ENCODE measurements at regions not wholly inside any gene's neighbourhood (a gene's known extent, or its start where the extent isn't known, plus 50 kb on each side); places are given as distances from the start of the nearest gene placed in this dataset.

- CTCF ChIA-PET (ENCODE audit: partially characterized antibody): no interaction called here
- H3K4me3 Mint-ChIP-seq: no peak overlapping the region
Observed at GRCh38 chr18:38460657-38461056, 895.1 kb upstream of the CELF4 start.

GRCh38 chr18:38459131-38459994 lies 893.8 kb upstream of the CELF4 start:
- Histone ChIP-seq H3K9me3 (ENCODE audit: control insufficient read depth in 1 of 2, low read length in 2 of 2) (no peaks in the 10 kb centered on the region), H3K27ac (ENCODE audit: low read depth, low read length) (no peak overlapping the region), H3K4me3 (ENCODE audit: low read length in 2 of 2) (no peak overlapping the region), H3K36me3 (ENCODE audit: insufficient read depth, low read length) (no peaks in the 10 kb centered on the region), H3K4me1 (ENCODE audit: insufficient read depth, low read length) (no peaks in the 10 kb centered on the region), H3K27me3 (ENCODE audit: insufficient read depth, low read length) (no peaks in the 10 kb centered on the region)
- intact Hi-C loops (cut with micrococcal nuclease): no loop called here
- no peak for DNase-seq
- H3K4me1 Mint-ChIP-seq: no peaks in the 10 kb centered on the region
- H3K27me3 Mint-ChIP-seq: no peaks in the 10 kb centered on the region
- ChIA-PET POLR2A (ENCODE audit: partially characterized antibody) (no interaction called here), CTCF (ENCODE audit: partially characterized antibody) (no interaction called here)
- H3K36me3 Mint-ChIP-seq: no peaks in the 10 kb centered on the region
- H3K4me3 Mint-ChIP-seq: no peak overlapping the region
- no peak overlapping the region for H3K27ac Mint-ChIP-seq
- H3K9me3 Mint-ChIP-seq: peaks cover 0 to 11% (median 4%) of the 10 kb centered on the region in 8 donors

More at GRCh38 chr18:38460657-38461056, 895.1 kb upstream of the CELF4 start:
- Mint-ChIP-seq H3K36me3 (no peaks in the 10 kb centered on the region), H3K9me3 (peaks cover 0 to 11% (median 3%) of the 10 kb centered on the region in 8 donors), H3K27ac (no peak overlapping the region), H3K27me3 (no peaks in the 10 kb centered on the region), H3K4me1 (no peaks in the 10 kb centered on the region)
- H3K27ac ChIP-seq (ENCODE audit: low read depth, low read length): no peak overlapping the region
- H3K27me3 ChIP-seq (ENCODE audit: insufficient read depth, low read length): no peaks in the 10 kb centered on the region
- no peak overlapping the region for H3K4me3 ChIP-seq (ENCODE audit: low read length in 2 of 2)
- no peak for DNase-seq
- intact Hi-C loops (cut with micrococcal nuclease): no loop called here
- no peaks in the 10 kb centered on the region for H3K36me3 ChIP-seq (ENCODE audit: insufficient read depth, low read length)
- no peaks in the 10 kb centered on the region for H3K4me1 ChIP-seq (ENCODE audit: insufficient read depth, low read length)
- H3K9me3 ChIP-seq (ENCODE audit: control insufficient read depth in 1 of 2, low read length in 2 of 2): no peaks in the 10 kb centered on the region
- POLR2A ChIA-PET (ENCODE audit: partially characterized antibody): no interaction called here

GRCh38 chr18:38458698-38459097 lies 893.1 kb upstream of the CELF4 start:
- CTCF ChIA-PET (ENCODE audit: partially characterized antibody): no interaction called here
- no peak for DNase-seq
- Mint-ChIP-seq H3K4me1 (no peaks in the 10 kb centered on the region), H3K27me3 (no peaks in the 10 kb centered on the region), H3K27ac (no peak overlapping the region), H3K4me3 (no peak overlapping the region), H3K9me3 (peaks cover 0 to 11% (median 4%) of the 10 kb centered on the region in 8 donors), H3K36me3 (no peaks in the 10 kb centered on the region)
- Histone ChIP-seq H3K27me3 (ENCODE audit: insufficient read depth, low read length) (no peaks in the 10 kb centered on the region), H3K4me1 (ENCODE audit: insufficient read depth, low read length) (no peaks in the 10 kb centered on the region), H3K36me3 (ENCODE audit: insufficient read depth, low read length) (no peaks in the 10 kb centered on the region), H3K27ac (ENCODE audit: low read depth, low read length) (no peak overlapping the region), H3K9me3 (ENCODE audit: control insufficient read depth in 1 of 2, low read length in 2 of 2) (no peaks in the 10 kb centered on the region), H3K4me3 (ENCODE audit: low read length in 2 of 2) (no peak overlapping the region)
- POLR2A ChIA-PET (ENCODE audit: partially characterized antibody): no interaction called here
- intact Hi-C loops (cut with micrococcal nuclease): no loop called here

GRCh38 chr18:38456253-38456652 lies 890.7 kb upstream of the CELF4 start:
- intact Hi-C loops (cut with micrococcal nuclease): no loop called here
- Mint-ChIP-seq H3K27me3 (no peaks in the 10 kb centered on the region), H3K4me3 (no peak overlapping the region), H3K36me3 (no peaks in the 10 kb centered on the region), H3K27ac (no peak overlapping the region), H3K9me3 (peaks cover 0 to 5% (median 3%) of the 10 kb centered on the region in 8 donors), H3K4me1 (no peaks in the 10 kb centered on the region)
- Histone ChIP-seq H3K36me3 (ENCODE audit: insufficient read depth, low read length) (no peaks in the 10 kb centered on the region), H3K27ac (ENCODE audit: low read depth, low read length) (no peak overlapping the region), H3K9me3 (ENCODE audit: control insufficient read depth in 1 of 2, low read length in 2 of 2) (no peaks in the 10 kb centered on the region), H3K27me3 (ENCODE audit: insufficient read depth, low read length) (no peaks in the 10 kb centered on the region), H3K4me1 (ENCODE audit: insufficient read depth, low read length) (no peaks in the 10 kb centered on the region), H3K4me3 (ENCODE audit: low read length in 2 of 2) (no peak overlapping the region)
- DNase-seq: no peak
- ChIA-PET POLR2A (ENCODE audit: partially characterized antibody) (no interaction called here), CTCF (ENCODE audit: partially characterized antibody) (no interaction called here)

GRCh38 chr18:38454764-38455469 lies 889.3 kb upstream of the CELF4 start:
- H3K4me3 Mint-ChIP-seq: no peak overlapping the region
- DNase-seq: no peak
- no peaks in the 10 kb centered on the region for H3K36me3 Mint-ChIP-seq
- Histone ChIP-seq H3K36me3 (ENCODE audit: insufficient read depth, low read length) (no peaks in the 10 kb centered on the region), H3K27me3 (ENCODE audit: insufficient read depth, low read length) (no peaks in the 10 kb centered on the region), H3K4me1 (ENCODE audit: insufficient read depth, low read length) (no peaks in the 10 kb centered on the region), H3K27ac (ENCODE audit: low read depth, low read length) (no peak overlapping the region), H3K9me3 (ENCODE audit: control insufficient read depth in 1 of 2, low read length in 2 of 2) (no peaks in the 10 kb centered on the region), H3K4me3 (ENCODE audit: low read length in 2 of 2) (no peak overlapping the region)
- peaks cover 0 to 5% (median 3%) of the 10 kb centered on the region in 8 donors for H3K9me3 Mint-ChIP-seq
- no peaks in the 10 kb centered on the region for H3K27me3 Mint-ChIP-seq
- intact Hi-C loops (cut with micrococcal nuclease): no loop called here
- H3K27ac Mint-ChIP-seq: no peak overlapping the region
- CTCF ChIA-PET (ENCODE audit: partially characterized antibody): no interaction called here
- no peaks in the 10 kb centered on the region for H3K4me1 Mint-ChIP-seq
- POLR2A ChIA-PET (ENCODE audit: partially characterized antibody): no interaction called here

- Mint-ChIP-seq H3K4me1 (no peaks in the 10 kb centered on the region), H3K9me3 (peaks cover 0 to 5% (median 3%) of the 10 kb centered on the region in 8 donors)
Observed at GRCh38 chr18:38453880-38454279, 888.3 kb upstream of the CELF4 start.

GRCh38 chr18:38450876-38451275 lies 885.3 kb upstream of the CELF4 start:
- Histone ChIP-seq H3K27me3 (ENCODE audit: insufficient read depth, low read length) (no peaks in the 10 kb centered on the region), H3K9me3 (ENCODE audit: control insufficient read depth in 1 of 2, low read length in 2 of 2) (no peaks in the 10 kb centered on the region), H3K4me3 (ENCODE audit: low read length in 2 of 2) (no peak overlapping the region), H3K36me3 (ENCODE audit: insufficient read depth, low read length) (no peaks in the 10 kb centered on the region), H3K27ac (ENCODE audit: low read depth, low read length) (no peak overlapping the region), H3K4me1 (ENCODE audit: insufficient read depth, low read length) (no peaks in the 10 kb centered on the region)
- Mint-ChIP-seq H3K36me3 (no peaks in the 10 kb centered on the region), H3K27ac (no peak overlapping the region), H3K4me3 (no peak overlapping the region), H3K4me1 (no peaks in the 10 kb centered on the region), H3K9me3 (peaks cover 0 to 3% (median 0%) of the 10 kb centered on the region in 8 donors), H3K27me3 (no peaks in the 10 kb centered on the region)
- intact Hi-C loops (cut with micrococcal nuclease): no loop called here
- POLR2A ChIA-PET (ENCODE audit: partially characterized antibody): no interaction called here
- no peak for DNase-seq
- CTCF ChIA-PET (ENCODE audit: partially characterized antibody): no interaction called here

More at GRCh38 chr18:38453880-38454279, 888.3 kb upstream of the CELF4 start:
- no peak for DNase-seq
- H3K27ac Mint-ChIP-seq: no peak overlapping the region
- no peaks in the 10 kb centered on the region for H3K9me3 ChIP-seq (ENCODE audit: control insufficient read depth in 1 of 2, low read length in 2 of 2)
- no peaks in the 10 kb centered on the region for H3K36me3 ChIP-seq (ENCODE audit: insufficient read depth, low read length)
- H3K4me3 Mint-ChIP-seq: no peak overlapping the region
- CTCF ChIA-PET (ENCODE audit: partially characterized antibody): no interaction called here
- POLR2A ChIA-PET (ENCODE audit: partially characterized antibody): no interaction called here
- H3K4me1 ChIP-seq (ENCODE audit: insufficient read depth, low read length): no peaks in the 10 kb centered on the region
- H3K27me3 Mint-ChIP-seq: no peaks in the 10 kb centered on the region
- H3K27me3 ChIP-seq (ENCODE audit: insufficient read depth, low read length): no peaks in the 10 kb centered on the region
- no peak overlapping the region for H3K4me3 ChIP-seq (ENCODE audit: low read length in 2 of 2)
- intact Hi-C loops (cut with micrococcal nuclease): no loop called here
- H3K27ac ChIP-seq (ENCODE audit: low read depth, low read length): no peak overlapping the region
- H3K36me3 Mint-ChIP-seq: no peaks in the 10 kb centered on the region

All from CD4-positive, alpha-beta memory T cell (primary cell).